HG02678 (cell line): ENCODE measurements at regions not wholly inside any gene's neighbourhood (a gene's known extent, or its start where the extent isn't known, plus 50 kb on each side); places are given as distances from the start of the nearest gene placed in this dataset.
A peak's percentile ranks its signal among the peaks of the same experiment; 100 is the strongest.

Experiments used
- ATAC-seq: cut with Tn5 transposase; IDR thresholded peaks from one replicate; pipeline ENCODE4 v1.9.1; 2021; ENCODE audit warnings: mild to moderate bottlenecking, moderate library complexity; ENCODE audit not compliant: unreplicated experiment

GRCh38 chr7:20267482-20267881, 50.3 kb upstream of the MACC1 start:
- ATAC-seq: no peak

- ATAC-seq: no peak
Observed at GRCh38 chr7:20268824-20269223, 51.6 kb upstream of the MACC1 start.

- no peak for ATAC-seq
Observed at GRCh38 chr7:20269726-20270125, 52.5 kb upstream of the MACC1 start.

- no peak for ATAC-seq
Observed at GRCh38 chr7:20270371-20270770, 53.2 kb upstream of the MACC1 start.

GRCh38 chr7:20270867-20271266, 53.7 kb upstream of the MACC1 start:
- ATAC-seq: peak; percentile 95

GRCh38 chr7:20275637-20276036, 55.1 kb upstream of the ITGB8 start:
- no peak for ATAC-seq

- no peak for ATAC-seq
Observed at GRCh38 chr7:20276705-20277472, 53.8 kb upstream of the ITGB8 start.

- no peak for ATAC-seq
Observed at GRCh38 chr7:20279979-20280378, 50.7 kb upstream of the ITGB8 start.

- ATAC-seq: no peak
Observed at GRCh38 chr7:20280475-20281351, 50.0 kb upstream of the ITGB8 start.
